ENCODE measurements at regions not wholly inside any gene's neighbourhood (a gene's known extent, or its start where the extent isn't known, plus 50 kb on each side); places are given as distances from the start of the nearest gene placed in this dataset.
"Not testable (repeated sequence)": the region's sequence is repeated elsewhere in the genome, so short reads cannot be mapped to it uniquely, and the experiment has no call there.

GRCh38 chr1:217921126-217921904 is 290.2 kb downstream of the SPATA17 start:
- DNase-seq: no peak

- no peak for DNase-seq
These were observed 293.8 kb downstream of the SPATA17 start for GRCh38 chr1:217924924-217925323.

GRCh38 chr1:217929213-217929885 is 298.2 kb downstream of the SPATA17 start:
- DNase-seq: peak; percentile 93

DNA sequence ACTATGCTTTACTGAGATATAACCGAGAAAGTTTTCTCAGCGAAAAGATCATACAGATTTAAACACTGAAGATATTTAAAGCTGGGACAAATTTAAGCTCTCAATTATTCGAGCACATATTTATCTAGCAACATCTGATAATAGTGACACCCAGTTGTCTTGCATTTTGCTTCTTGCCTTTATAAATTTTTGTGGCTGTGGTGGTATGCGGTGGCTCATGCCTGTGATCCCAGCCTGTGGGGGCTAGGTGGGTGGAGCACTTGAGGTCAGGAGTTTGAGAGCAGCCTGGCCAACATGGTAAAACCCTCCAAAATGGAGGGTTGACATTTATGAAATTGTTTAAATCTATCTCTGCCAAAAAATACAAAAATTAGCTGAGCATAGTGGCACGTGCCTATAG is 312.2 kb downstream of the SPATA17 start:
- DNase-seq: no peak

DNA sequence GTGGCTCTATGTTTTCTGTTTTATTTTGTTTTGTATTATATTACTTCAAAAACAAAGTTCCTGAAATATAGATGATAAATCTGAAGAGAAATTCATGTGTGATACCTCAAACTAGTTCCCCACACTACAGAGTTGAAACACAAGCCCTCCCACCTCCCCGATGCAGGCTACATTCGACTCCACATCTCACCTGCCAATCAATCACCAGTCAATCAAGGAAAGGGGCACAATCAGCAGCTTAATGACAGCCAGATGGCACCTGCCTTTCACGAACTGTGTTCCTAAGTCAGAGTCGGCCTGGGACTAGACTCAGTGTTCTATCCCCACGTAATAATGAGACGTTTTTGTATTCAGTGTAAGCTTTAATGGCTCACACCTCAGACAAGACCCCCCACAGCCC is 313.4 kb downstream of the SPATA17 start:
- DNase-seq: peak; percentile 47

- no peak for DNase-seq
These were observed 315.4 kb downstream of the SPATA17 start for GRCh38 chr1:217946511-217946910.

DNA sequence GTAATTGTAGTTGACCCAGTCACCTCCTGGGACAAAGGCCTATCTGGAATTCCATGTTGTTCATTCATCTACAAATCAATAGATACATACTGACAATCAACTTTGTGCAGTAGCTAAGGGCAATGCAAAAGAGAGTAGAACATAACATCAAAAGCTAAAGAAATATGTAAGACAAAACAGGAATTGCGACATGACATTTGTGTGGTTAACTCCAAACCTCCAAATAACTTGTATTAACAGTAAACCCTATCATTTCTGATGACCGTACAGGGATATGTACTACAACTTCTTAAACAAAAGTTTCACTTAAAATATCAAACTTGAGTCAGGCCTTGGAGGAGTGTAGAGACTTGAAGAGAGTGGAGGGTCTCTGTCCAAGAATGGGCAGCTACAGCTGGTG is 317.6 kb downstream of the SPATA17 start:
- no peak for DNase-seq

DNA sequence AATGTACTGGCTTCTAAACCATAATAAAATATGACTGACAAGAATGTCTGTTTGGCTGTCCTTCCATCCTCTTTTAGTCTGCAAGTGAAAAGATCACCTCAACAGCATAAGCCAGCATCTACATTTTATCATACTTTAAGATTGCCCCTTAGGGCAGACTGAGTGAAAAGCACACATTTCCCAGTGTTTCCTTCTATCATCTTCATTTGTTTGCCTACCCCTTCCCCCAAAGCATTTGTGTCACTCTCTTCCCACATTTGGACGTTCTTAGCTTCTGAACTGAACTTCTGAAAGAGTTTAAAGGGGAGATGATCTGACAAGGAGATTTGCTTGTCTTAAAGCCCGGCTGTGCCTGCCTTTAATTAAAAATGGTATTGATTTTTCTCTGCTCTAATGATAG is 322.2 kb downstream of the SPATA17 start:
- DNase-seq: no peak

DNA sequence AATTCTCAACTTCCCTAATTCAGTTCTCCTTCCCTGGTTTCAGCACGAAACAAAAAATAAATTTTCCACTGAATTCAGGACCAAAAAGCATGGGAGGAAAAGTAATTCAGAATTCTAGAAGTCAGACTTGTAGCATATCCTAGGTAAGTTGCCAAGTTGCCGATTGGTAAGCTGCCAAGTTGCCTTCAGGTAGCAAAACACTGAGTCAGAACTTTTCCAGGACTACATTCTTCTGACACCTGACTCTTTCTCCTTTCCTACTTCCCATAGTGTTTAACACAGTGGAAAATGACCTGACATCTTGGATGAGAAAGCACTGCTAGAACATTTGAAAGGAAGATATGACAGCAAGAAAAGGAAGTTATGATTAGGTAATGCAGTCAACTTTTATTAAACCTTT is 322.8 kb downstream of the SPATA17 start:
- DNase-seq: no peak

- no peak for DNase-seq
These were observed 324.6 kb downstream of the SPATA17 start for GRCh38 chr1:217955723-217956122.

GRCh38 chr1:217965156-217965786 is 319.8 kb upstream of the RRP15 start:
- DNase-seq: no peak

GRCh38 chr1:217968085-217968484 is 317.0 kb upstream of the RRP15 start:
- DNase-seq: no peak

GRCh38 chr1:217969428-217969827 is 315.7 kb upstream of the RRP15 start:
- DNase-seq: no peak

GRCh38 chr1:217977943-217978342 is 307.1 kb upstream of the RRP15 start:
- no peak for DNase-seq

- no peak for DNase-seq
These were observed 303.7 kb upstream of the RRP15 start for GRCh38 chr1:217981430-217981829.

GRCh38 chr1:217982331-217983050 is 302.6 kb upstream of the RRP15 start:
- DNase-seq: peak; percentile 87

- peak; percentile 92 for DNase-seq
These were observed 302.1 kb upstream of the RRP15 start for GRCh38 chr1:217983051-217983375.

GRCh38 chr1:217985641-217986040 is 299.5 kb upstream of the RRP15 start:
- no peak for DNase-seq

GRCh38 chr1:217989510-217989909 is 295.6 kb upstream of the RRP15 start:
- no peak for DNase-seq

- no peak for DNase-seq
These were observed 291.7 kb upstream of the RRP15 start for GRCh38 chr1:217993439-217993838.

DNA sequence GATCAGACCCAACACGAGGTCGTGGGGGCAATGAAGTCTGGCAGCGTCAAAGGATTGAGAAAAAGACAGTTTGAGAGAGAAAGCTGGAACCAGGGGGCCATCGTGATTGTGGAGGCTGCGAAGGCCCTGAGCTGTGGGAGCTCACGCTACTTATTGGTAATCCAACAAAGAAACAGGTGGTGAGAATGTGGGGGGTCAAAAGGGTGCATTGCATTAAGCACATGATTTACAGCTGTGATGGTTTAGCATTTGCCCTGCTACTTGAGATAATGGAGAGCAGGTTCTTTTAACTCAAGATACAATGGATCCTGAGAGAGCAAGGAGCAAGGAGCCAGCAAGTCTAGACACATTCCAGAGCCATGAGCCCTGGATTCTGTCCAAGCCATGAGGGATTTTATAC is 276.8 kb upstream of the RRP15 start:
- peak; percentile 34 for DNase-seq

DNA sequence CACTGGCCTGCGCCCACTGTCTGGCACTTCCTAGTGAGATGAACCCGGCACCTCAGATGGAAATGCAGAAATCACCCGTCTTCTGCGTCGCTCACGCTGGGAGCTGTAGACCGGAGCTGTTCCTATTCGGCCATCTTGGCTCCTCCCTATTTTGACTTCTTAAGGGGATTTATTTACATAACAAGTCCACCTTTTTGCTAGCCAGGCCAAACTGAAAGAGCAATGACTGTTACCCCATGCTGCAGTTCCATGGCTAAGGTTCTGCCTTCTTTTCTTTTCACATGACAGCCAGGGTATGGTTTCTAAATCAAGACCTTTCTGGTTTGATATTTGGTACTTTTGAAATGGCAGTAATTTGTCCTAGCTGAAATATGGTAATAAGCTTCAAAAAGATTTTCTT is 270.0 kb upstream of the RRP15 start:
- DNase-seq: not testable (repeated sequence)

GRCh38 chr1:218024211-218024720 is 260.8 kb upstream of the RRP15 start:
- DNase-seq: no peak

All from NCI-H2171 treated with DMSO at 0.1 percent for 48 hours (cell line).